K562 (cell line): ENCODE measurements at regions not wholly inside any gene's neighbourhood (a gene's known extent, or its start where the extent isn't known, plus 50 kb on each side); places are given as distances from the start of the nearest gene placed in this dataset.

Experiments used
- CCAR2 ChIP-seq: fragments of 200-400 bp; formaldehyde crosslinking; IDR thresholded peaks from 2 replicates; pipeline ENCODE4 v1.6.1; 2017; ENCODE audit warnings: mild to moderate bottlenecking, low read depth, low read length
- DMBX1 ChIP-seq: fragments of 250-450 bp; sonication (Bioruptor Pico); IDR thresholded peaks from 2 replicates; pipeline ENCODE4 v1.8.0; 2022; ENCODE audit warnings: inconsistent platforms, mild to moderate bottlenecking, moderate library complexity, borderline replicate concordance
- FOSL1 ChIP-seq: fragments of 200-800 bp; sonication (Bioruptor generic); conservative IDR thresholded peaks from 2 replicates; pipeline ENCODE4 v1.6.1; 2016; ENCODE audit warnings: missing genetic modification characterization, missing compliant biosample characterization
- FOXJ2 ChIP-seq: fragments of 200-800 bp; sonication (Bioruptor generic); IDR thresholded peaks from 2 replicates; pipeline ENCODE4 v1.6.1; 2016; ENCODE audit warnings: missing genetic modification characterization, missing compliant biosample characterization
- HDAC1 ChIP-seq, 2 experiments: fragments of 450-650 bp; IDR thresholded peaks; 2 replicates each; pipeline ENCODE4 v1.6.1; 2016 to 2017; ENCODE audit warnings: inconsistent platforms in 1 of 2, mild to moderate bottlenecking in 1 of 2, moderate library complexity in 1 of 2
- HMG20B ChIP-seq: fragments of 250-450 bp; sonication (Bioruptor Pico); IDR thresholded peaks from 2 replicates; pipeline ENCODE4 v1.5.0; 2021; ENCODE audit warnings: mild to moderate bottlenecking
- HNRNPK ChIP-seq: fragments of 200-400 bp; formaldehyde crosslinking; IDR thresholded peaks from one replicate; pipeline ENCODE4 v1.6.1; 2018; ENCODE audit warnings: mild to moderate bottlenecking, low read depth, low read length; ENCODE audit not compliant: poor library complexity, severe bottlenecking
- HNRNPL ChIP-seq: fragments of 200-400 bp; formaldehyde crosslinking; IDR thresholded peaks from 2 replicates; pipeline ENCODE4 v1.6.1; 2017; ENCODE audit warnings: low read depth, mild to moderate bottlenecking, low read length
- RFX1 ChIP-seq: fragments of 450-650 bp; IDR thresholded peaks from 2 replicates; pipeline ENCODE4 v1.6.1; 2016; ENCODE audit warnings: mild to moderate bottlenecking, moderate library complexity
- SNIP1 ChIP-seq: fragments of 450-650 bp; IDR thresholded peaks from 2 replicates; pipeline ENCODE4 v1.7.1; 2017; ENCODE audit warnings: low read depth, mild to moderate bottlenecking
- ZBED1 ChIP-seq: IDR thresholded peaks from 2 replicates; pipeline ENCODE4 v1.6.1; 2014
- ZFP1 ChIP-seq: fragments of 450-650 bp; formaldehyde crosslinking; IDR thresholded peaks from 2 replicates; pipeline ENCODE4 v1.4.0; 2020; ENCODE audit warnings: mild to moderate bottlenecking, mixed read lengths
- ZKSCAN8 ChIP-seq: fragments of 200-800 bp; sonication (Bioruptor generic); IDR thresholded peaks from 2 replicates; pipeline ENCODE4 v1.6.1; 2016; ENCODE audit warnings: missing genetic modification characterization, missing compliant biosample characterization
- ZNF764 ChIP-seq: fragments of 250-450 bp; sonication (Bioruptor Pico); IDR thresholded peaks from 2 replicates; pipeline ENCODE4 v1.4.0; 2020; ENCODE audit warnings: low read depth, mild to moderate bottlenecking, moderate library complexity
- TF ChIP-seq, protein P1 (sequence below): fragments of 450-650 bp; formaldehyde crosslinking; IDR thresholded peaks from 2 replicates; pipeline ENCODE4 v1.4.0; 2020; ENCODE audit warnings: mild to moderate bottlenecking, mixed read lengths
- TF ChIP-seq, protein P2 (sequence below): sonication (generic); formaldehyde crosslinking; IDR thresholded peaks from 2 replicates; pipeline ENCODE4 v1.8.1; 2023; ENCODE audit warnings: mild to moderate bottlenecking, missing genetic modification reagents, moderate library complexity
- TF ChIP-seq, protein P3 (sequence below): sonication (generic); formaldehyde crosslinking; IDR thresholded peaks from 2 replicates; pipeline ENCODE4 v1.5.0; 2020; ENCODE audit warnings: missing genetic modification reagents

DNA sequence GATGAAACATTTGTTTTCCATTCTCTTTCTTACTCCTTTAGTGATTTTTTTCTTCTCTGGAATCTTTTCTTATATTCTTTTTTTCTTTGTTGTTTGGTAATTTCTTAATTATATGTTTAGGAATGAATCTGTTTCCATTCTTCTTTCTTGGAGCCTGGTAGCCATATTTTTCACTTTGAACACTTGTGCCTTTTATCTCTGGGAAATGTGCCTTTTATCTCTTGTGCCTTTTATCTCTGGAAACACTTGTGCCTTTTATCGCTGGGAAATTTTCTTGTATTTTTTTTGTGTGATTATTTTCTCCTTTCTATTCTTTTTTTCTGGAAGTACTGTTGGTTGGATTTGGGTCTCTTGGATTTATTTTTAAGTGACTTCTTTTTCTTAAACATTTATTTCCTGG lies 118.2 kb downstream of the LEPR start (continued):
- TF ChIP-seq, protein P1, sequence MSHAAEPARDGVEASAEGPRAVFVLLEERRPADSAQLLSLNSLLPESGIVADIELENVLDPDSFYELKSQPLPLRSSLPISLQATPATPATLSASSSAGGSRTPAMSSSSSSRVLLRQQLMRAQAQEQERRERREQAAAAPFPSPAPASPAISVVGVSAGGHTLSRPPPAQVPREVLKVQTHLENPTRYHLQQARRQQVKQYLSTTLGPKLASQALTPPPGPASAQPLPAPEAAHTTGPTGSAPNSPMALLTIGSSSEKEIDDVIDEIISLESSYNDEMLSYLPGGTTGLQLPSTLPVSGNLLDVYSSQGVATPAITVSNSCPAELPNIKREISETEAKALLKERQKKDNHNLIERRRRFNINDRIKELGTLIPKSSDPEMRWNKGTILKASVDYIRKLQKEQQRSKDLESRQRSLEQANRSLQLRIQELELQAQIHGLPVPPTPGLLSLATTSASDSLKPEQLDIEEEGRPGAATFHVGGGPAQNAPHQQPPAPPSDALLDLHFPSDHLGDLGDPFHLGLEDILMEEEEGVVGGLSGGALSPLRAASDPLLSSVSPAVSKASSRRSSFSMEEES (CRISPR knock-in tag) = no peak
- no peak for TF ChIP-seq HNRNPL
- TF ChIP-seq HNRNPK = no peak
- TF ChIP-seq SNIP1 = no peak
- TF ChIP-seq, protein P2, sequence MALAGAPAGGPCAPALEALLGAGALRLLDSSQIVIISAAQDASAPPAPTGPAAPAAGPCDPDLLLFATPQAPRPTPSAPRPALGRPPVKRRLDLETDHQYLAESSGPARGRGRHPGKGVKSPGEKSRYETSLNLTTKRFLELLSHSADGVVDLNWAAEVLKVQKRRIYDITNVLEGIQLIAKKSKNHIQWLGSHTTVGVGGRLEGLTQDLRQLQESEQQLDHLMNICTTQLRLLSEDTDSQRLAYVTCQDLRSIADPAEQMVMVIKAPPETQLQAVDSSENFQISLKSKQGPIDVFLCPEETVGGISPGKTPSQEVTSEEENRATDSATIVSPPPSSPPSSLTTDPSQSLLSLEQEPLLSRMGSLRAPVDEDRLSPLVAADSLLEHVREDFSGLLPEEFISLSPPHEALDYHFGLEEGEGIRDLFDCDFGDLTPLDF = no peak
- no peak for TF ChIP-seq RFX1
- no peak for TF ChIP-seq DMBX1
- TF ChIP-seq ZKSCAN8 (CRISPR knock-in tag) = no peak
- no peak for TF ChIP-seq ZFP1 (CRISPR knock-in tag)
- no peak for TF ChIP-seq FOSL1 (tag)
- TF ChIP-seq FOXJ2 (tag) = no peak
- no peak for TF ChIP-seq ZNF764 (CRISPR knock-in tag)
- no peak for TF ChIP-seq ZBED1
- TF ChIP-seq CCAR2 = no peak
- TF ChIP-seq, protein P3, sequence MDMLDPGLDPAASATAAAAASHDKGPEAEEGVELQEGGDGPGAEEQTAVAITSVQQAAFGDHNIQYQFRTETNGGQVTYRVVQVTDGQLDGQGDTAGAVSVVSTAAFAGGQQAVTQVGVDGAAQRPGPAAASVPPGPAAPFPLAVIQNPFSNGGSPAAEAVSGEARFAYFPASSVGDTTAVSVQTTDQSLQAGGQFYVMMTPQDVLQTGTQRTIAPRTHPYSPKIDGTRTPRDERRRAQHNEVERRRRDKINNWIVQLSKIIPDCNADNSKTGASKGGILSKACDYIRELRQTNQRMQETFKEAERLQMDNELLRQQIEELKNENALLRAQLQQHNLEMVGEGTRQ = no peak
- no peak for TF ChIP-seq HMG20B (CRISPR knock-in tag)
- TF ChIP-seq HDAC1 (IDR thresholded peaks at IDR 0.05) = peak in 1 of 2 experiments; percentile 73; a peak in 2 of 4 replicates
